ENCODE measurements at regions not wholly inside any gene's neighbourhood (a gene's known extent, or its start where the extent isn't known, plus 50 kb on each side); places are given as distances from the start of the nearest gene placed in this dataset.
"Not testable (repeated sequence)": the region's sequence is repeated elsewhere in the genome, so short reads cannot be mapped to it uniquely, and the experiment has no call there.

DNA sequence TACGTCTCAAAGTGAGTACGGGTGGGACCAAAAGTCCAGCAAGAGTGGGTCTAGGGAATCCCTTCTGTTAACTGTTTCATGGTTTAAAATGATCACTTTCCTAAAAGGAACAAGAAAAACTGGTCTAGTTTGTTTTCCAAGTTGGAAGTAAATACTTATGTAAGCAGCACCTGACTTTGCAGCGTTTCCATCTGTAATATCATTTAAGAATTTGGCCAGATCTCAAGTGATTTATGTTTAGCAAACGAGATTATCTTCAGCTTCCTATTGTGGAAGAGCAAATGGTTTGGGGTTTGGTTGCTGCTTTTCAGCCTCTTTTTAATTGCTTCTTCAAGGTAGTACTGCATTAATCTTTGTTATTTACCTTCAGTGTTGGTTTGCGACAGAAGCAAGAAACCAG is 50.4 kb downstream of the FHIP1A start:
- DNase-seq = no peak

DNA sequence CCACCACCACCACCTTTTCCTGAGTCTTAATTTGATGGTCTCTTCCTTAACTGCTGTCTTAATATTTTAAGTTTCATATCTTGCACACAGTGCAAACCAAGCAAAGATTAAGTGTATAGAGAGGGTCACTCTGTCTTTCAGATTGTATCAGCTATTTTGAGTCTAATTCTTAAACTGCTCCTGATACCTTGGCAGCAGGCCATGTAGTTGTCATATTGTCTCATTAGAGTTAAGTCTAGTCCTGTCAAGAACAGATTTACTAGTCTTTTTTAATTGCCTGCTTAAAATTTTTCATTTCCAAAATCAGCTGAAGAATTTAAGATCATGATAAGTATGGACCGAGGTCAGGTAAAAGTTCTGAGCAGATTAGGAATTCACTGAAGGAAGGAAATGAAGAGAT is 51.5 kb downstream of the FHIP1A start:
- no peak for DNase-seq

DNA sequence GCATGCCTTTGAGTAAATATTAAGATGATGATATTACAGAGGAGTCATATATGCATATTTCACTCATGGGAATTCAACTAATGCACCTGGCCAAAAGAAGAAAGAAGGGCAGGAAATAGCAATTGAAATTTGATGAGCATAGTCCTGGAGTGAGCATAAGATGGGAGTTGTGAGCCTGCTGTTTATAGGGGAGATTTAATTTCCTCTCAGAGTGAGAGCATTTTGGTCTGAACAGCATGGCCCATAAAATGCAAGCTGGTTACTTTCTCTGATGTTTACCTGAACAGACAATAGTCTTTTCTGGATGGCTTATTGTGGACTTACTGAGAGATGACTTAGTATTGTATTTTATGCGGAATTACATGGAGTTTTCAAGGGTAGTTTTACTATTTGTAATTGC is 53.6 kb downstream of the FHIP1A start:
- DNase-seq = peak; percentile 4

DNA sequence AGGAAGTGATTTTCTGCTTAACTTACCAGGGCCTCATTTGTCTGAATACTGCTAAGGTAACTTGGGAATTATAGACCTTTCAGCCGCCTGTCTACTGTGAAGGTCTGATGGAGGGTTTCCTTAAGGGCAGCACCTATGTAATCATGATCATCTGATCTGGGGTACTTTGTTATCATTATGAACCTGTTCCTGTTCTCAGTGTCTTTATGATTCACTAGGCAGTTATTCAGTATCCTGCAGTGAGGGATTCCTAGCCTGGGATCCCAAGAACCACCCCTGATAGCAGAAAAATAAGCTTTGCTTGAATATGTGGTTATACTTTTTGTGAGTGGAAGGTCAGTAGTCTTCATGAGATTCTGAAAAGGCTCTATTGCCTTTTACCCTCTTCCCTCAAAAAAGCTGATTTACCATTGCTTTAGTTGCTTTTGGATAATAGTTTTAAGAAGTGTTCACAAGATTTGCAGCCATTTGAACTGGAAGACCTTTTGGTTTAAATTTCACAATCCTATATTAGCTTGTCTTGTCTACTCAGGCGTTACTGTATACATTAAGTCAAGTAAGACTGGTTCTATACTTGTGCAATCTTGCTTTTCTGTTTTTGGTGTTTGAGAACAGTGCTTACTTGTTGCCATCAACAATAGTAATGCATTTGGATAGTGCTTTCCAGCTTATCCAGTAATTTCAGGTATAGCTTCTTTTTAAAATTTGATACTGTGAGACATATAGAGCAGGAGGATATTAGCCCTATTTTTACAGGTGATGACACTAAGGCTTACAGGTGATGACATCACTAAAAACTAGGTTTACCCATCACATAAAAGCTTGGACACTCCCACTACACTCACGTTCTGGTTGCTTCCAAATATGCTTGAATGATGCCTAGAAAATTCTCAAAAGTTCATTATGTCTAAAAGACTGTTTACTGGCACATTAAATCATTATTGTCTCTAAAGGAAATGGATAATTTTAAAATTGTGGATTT is 60.0 kb downstream of the FHIP1A start:
- DNase-seq = no peak

DNA sequence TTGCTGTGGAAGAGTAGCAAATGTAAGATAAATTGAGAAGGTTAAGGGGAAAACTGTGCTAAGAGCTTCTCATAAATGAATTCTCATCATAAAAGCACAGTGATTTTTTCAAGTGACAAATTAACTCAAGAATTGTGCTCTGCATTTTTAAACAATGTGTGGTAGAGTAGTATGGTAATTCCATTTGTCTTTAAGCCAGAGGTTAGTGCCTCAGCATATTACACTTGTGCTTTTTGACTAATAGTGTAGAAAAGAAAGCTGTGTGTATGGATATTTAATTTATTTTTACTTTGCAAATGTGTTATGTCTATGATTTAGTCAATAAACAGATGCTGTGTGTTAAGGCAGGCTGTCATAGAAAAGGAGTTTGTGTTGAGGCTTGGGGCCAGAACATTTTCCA is 61.0 kb downstream of the FHIP1A start:
- no peak for DNase-seq

DNA sequence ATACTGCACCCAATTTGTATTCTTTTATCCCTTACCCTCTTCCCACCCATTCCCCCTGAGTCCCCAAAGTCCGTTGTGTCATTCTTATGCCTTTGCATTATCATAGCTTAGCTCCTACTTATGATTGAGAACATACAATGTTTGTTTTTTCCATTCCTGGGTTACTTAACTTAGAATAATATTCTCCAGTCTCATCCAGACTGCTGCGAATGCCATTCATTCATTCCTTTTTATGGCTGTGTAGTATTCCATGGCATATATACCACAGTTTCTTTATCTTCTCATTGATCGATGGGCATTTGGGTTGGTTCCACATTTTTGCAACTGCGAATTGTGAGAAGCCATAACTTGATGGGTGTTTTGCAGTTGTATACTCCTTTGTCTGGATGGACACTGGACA is 62.8 kb downstream of the FHIP1A start:
- DNase-seq = no peak

DNA sequence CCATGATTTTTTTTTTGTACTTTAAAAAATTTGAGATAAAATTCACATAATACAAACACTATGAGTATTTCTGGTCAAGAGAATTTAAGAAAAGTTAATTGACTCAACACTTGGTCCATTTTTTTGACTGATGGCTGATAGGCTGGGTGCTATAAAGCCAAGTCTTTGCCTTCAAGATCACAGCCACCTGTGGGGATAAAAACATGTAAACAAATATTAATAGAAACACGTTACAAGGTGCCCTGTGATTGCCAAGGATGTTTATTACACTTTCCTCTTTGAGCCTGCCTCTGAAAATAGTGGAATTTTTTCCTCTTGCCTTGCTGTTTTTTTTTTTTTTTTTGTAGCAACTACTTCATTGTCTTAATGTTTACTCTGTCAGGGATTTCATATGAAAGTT is 63.3 kb downstream of the FHIP1A start:
- no peak for DNase-seq

DNA sequence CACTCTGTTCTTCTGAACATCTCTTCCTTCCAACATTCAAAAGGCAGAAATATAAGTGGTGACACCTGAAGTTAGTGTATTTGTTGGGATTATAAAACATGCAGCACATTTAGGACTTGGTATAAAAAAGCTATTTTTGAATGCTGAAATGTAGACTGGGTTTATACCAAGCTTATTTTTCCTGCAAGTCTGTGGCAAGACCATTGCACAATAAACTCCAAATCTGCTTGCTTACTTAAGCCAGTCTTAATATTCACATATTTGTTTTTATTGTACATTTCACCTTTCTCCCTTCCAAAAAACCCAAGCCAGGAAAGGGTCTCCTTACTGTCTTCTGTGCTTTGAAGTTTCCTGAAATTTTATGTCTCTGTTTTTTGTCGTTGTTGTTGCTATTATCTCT is 63.7 kb downstream of the FHIP1A start:
- DNase-seq = no peak

DNA sequence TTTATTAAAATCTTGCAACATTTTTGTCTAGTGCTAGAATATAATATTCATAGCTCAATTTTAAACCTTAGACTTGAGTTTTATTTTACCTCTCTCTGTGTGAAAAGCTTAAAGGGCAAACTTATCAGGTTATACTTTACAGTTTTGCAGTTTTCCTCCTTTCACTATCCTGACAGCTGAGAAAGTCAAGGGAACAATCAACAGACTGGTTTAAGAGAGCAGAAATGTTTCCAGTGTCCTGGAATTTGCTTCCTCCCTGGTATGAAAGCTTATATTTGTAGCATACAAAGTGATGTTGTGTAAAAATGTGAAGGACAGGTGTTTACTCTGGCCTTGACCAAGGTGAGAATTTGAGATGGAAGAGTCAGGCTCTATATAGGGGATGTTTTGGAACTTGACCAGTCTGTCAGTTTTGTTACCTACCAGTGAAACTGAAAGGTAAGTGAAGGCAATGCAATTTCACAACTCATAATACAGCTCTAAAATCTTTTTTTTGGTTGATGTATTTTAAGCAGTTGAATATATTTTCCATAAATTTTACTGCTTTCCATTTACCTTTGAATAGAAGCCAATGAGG is 64.6 kb downstream of the FHIP1A start:
- no peak for DNase-seq

DNA sequence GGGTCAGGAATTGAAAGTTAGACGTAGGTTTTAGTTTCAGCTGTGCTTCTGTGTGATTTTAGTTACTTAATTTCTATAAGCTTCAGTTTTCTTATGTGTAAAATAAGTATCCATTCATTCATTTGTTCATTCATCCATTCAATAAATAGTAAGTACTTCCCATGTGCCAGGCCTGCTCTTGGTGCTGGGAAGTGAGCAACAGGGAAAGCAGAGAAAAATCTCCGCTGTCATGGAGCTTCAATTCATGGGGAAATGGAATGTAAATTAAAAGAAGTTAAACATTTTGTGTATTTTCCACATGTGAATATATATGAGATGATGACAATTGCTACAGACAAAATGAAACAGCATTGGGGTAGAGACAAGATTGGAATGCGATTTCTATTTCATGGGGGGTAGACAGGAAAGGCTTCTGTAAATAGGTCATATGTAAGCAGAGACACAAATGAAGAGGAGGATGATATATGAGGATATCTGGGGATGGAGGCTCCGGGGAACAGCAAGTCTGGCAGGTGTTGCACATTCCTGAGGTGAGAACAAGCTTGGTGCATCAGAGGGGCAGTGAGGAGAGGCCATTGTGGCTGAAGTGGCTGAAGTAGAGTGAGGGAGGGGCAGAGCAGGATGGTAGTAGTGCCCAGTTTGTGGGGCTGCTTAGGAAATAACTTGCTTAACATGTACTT is 66.2 kb downstream of the FHIP1A start:
- DNase-seq = no peak

DNA sequence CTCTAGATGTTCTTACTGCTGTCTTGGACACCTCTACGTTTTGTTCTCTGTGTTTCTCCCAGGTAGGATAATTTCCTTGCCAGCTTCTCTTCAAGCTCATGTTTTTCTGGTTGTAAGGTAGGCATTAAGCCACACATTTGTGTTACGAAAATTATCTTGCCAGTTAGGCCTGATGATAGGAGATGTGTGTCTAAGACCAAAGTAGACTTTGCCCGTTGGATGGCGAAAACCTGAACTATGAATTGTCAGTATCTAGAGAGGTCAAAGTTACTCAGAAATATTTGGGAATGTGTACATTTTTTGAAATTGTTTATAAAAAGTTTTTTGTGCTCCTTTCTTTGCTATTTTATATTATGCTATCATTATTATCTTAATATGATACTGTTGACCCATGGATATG is 72.8 kb downstream of the FHIP1A start:
- no peak for DNase-seq

DNA sequence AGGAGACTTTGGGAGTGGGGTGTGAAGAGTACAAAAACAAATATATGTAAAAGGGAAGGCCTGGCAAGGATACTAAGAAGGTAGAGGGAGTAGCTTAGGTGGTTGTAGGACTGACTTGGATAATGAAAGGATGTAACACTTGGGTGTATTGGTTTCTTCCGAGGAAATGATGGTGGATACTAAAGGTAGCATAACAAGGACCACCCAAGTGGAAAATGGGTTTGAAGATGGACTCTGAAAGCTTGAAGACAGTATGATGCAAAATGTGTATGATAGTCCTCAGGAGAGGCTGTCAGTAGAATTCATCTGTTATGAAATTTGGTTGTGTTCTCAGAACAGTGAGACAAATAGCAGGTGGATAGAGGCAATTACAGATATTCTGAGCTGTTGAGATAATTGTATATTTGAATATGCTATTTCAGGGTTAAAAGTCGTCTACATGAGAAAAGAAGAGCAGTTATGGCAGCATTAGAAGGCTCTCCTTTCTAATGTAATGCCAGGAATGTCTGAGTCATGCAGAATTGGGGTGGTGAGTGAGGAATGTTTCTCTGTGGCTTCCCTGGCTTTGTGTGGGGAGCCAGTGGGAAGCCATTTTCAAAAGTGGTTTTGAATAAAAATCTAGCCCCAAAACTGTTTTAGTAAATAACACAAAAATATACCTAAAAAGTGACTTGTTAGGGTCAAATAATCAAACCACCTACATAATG is 75.6 kb downstream of the FHIP1A start:
- no peak for DNase-seq

DNA sequence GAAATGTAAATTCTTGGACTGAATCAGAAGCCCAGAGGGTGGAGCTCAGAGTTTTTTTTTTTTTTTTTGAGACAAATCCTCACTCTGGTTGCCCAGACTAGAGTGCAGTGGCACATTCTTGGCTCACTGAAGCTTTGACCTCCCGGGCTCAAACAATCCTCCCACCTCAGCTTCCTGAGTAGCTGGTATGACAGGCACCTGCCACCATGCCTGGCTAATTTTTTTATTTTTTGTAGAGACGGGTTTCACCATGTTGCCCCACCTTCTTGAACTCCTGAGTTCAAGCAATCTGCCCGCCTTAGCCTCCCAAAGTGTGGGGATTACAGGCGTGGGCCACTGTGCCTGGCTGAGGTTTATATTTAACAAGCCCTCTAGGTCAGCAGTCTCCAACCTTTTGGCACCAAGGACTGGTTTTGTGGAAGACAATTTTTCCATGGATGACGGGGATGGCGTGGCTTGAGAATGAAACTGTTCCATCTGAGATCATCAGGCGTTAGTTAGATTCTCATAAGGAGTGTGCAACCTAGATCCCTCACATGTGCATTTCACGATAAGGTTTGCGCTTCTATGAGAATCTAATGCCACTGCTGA is 76.7 kb downstream of the FHIP1A start:
- no peak for DNase-seq

DNA sequence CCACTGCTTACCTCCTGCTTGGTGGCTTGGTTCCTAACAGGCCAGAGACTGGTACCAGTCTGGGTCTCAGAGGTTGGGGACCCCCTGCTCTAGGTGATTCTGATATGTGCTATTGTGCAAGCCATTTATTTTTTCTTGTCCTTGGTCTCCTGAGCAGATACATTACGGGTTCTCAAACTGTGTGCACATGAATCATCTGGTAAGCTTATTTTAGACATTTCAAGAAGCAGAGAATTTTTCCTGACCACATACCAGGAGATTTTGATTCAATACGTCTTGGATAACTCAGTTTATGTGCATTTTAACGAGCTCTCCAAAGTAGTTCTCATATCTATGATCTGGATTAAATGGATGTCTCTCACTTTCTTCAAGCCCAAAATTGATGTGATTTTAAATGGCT is 77.2 kb downstream of the FHIP1A start:
- DNase-seq = no peak

DNA sequence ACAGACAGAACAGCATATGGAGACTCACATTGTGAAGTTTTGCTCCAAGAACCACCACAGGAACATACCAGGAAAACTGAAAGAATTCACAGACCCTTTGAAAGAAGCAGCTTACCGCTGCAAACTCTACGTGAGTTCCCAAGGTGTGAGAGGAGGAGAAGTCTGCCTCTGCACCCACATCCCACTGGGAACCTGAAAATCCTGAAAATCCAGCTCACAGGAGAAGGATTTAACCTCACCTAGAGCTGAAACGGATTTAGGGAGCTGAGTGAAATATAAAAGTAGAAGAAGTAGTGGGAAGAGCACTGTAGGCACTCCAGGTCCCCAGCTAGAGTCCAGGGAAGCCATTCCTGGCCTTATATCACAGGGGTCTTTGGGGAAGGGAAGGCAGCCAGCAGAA is 80.0 kb downstream of the FHIP1A start:
- no peak for DNase-seq

DNA sequence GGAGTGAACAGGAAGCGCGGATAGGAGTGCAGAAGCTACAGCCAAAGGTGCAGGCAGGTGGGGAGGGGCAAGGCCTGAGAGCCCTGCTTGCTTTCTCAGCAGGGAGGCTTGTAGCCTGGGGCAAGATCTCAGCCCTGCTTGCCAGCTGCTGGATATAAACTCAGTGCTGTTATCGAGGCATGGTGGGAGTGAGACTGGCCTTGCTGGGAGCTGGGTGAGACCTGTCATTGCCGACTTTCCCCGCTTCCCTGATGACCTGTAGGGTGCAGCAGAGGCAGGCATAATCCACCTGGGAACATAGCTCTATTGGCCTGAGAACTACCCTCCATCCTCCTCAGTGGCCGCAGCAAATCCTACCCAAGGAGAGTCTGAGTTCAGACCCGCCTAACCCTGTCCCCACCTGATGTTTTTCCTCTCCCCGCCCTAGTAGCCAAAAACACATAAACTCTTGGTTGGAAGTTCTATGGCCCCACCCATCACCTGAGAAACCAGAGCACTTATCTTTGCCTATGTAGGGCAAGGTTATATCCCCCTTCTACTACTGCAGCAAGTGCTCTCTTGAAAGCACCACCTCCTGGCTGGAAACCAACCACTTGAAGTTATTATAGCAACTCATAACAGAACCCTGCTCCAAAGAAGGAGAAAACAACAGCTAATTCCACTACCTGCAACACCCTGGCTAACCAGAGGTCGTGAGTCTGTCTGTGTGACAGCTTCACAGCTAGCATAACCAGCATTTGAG is 80.7 kb downstream of the FHIP1A start:
- no peak for DNase-seq

DNA sequence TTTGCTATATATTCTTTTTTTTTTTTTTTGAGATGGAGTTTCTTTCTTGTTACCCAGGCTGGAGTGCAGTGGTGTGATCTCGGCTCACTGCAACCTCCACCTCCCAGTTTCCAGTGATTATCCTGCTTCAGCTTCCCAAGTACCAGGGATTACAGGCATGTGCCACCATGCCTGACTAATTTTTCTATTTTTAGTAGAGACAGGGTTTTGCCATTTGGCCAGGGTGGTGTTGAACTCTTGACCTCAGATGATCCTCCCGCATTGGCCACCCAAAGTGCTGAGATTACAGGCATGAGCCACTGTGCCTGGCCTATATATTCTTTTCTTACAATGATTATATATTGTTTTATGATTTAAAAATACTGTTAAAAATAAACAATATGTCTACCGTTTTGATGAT is 86.6 kb downstream of the FHIP1A start:
- DNase-seq = not testable (repeated sequence)

DNA sequence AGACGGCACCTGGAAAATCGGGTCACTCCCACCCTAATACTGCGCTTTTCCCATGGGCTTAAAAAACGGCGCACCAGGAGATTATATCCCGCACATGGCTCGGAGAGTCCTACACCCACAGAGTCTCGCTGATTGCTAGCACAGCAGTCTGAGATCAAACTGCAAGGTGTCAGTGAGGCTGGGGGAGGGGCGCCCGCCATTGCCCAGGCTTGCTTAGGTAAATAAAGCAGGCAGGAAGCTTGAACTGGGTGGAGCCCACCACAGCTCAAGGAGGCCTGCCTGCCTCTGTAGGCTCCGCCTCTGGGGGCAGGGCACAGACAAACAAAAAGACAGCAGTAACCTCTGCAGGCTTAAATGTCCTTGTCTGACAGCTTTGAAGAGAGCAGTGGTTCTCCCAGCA is 102.6 kb downstream of the FHIP1A start:
- not testable (repeated sequence) for DNase-seq

DNA sequence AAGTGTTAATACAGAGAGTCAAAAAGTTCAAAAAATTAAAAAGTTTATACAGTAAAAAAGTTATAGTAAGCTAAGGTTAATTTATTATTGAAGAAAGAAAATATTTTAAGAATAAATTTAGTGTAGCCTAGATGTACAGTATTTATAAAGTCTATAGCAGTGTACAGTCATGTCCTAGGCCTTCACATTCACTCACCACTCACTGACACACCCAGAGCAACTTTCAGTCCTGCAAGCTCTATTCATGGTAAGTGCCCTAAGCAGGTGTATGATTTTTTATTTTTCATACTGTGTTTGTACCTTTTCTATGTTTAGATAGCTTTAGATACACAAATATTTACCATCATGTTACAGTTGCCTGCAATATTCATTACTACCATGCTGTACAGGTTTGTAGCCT is 108.9 kb downstream of the FHIP1A start:
- no peak for DNase-seq

DNA sequence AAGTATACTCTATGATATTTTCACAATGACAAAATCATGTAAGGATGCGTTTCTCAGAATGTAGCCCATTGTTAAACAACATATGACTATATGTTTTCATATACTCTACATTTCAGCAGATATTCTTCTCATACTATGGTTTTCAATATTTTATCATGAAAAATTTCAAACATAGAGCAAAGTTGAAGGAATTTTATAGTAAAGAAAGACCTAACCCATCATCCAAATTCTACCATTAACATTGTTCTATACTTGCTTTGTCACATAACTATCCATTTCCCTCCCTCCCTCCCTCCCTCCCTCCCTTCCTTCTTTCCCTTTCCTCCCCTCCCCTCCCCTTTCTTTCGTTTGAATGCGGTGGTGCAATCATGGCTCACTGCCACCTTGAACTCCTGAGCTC is 109.4 kb downstream of the FHIP1A start:
- no peak for DNase-seq

DNA sequence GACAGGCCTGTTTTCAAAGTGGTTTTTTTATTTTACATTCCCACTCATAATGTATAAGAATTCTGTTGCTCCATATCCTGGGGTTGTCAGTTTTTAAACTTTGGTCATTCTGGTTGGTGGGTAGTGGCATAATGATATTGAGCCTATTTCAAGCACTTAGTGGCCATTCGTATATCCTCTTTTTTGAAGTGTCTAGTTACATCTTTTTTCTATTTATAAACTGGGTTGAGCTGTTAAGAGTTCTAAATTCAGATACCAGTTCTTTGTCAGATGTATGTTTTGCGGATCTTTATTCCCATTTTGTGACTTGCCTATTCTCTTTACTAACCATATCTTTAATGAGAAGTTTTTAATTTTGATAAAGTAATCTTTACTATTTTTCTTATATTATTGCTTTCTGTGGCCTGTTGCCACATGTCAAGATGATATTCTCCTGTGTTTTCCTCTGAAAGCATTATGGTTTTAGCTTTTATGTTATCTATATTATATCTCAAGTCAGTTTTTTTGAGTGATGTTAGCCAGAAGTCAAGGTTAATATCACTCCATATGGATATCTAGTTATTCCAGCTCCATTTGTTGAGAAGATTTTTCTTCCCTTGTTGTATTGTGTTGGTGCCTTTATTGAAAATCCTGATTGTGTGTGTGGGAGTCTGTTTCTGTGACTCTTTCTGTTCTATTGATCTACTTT is 110.9 kb downstream of the FHIP1A start:
- DNase-seq = no peak

Data from NCI-H748 treated with DMSO at 0.1 percent for 48 hours (cell line).